Chondrocyte (in vitro differentiated cells): ENCODE measurements at regions not wholly inside any gene's neighbourhood (a gene's known extent, or its start where the extent isn't known, plus 50 kb on each side); places are given as distances from the start of the nearest gene placed in this dataset.

Experiments
- DNase-seq: peaks from one replicate; pipeline ENCODE4 v3.0.0; 2021; ENCODE audit warnings: mixed read lengths, low spot score
- H3K27ac Mint-ChIP-seq: one replicate; pipeline ENCODE4 v1.8.0; 2021; ENCODE audit warnings: mild to moderate bottlenecking, moderate library complexity, mixed read lengths; ENCODE audit not compliant: unreplicated experiment
- H3K27me3 Mint-ChIP-seq: 2 replicates; pipeline ENCODE4 v1.8.0; 2021; ENCODE audit warnings: low read depth, mixed read lengths
- H3K36me3 Mint-ChIP-seq: 2 replicates; pipeline ENCODE4 v1.8.0; 2021; ENCODE audit warnings: low read depth, mixed read lengths
- H3K4me1 Mint-ChIP-seq: 2 replicates; pipeline ENCODE4 v1.8.0; 2021; ENCODE audit warnings: low read depth, mild to moderate bottlenecking, mixed read lengths
- H3K4me3 Mint-ChIP-seq: one replicate; pipeline ENCODE4 v1.8.0; 2021; ENCODE audit warnings: mild to moderate bottlenecking, moderate library complexity, mixed read lengths; ENCODE audit not compliant: unreplicated experiment
- H3K9me3 Mint-ChIP-seq: 2 replicates; pipeline ENCODE4 v1.8.0; 2021; ENCODE audit warnings: low read depth, mixed read lengths
- CTCF ChIP-seq: fragments of 200-600 bp; sonication (generic); IDR thresholded peaks from 2 replicates; pipeline ENCODE4 v1.5.0; 2021; ENCODE audit warnings: antibody characterized with exemption, mild to moderate bottlenecking, moderate library complexity

- peaks cover 3% of the 10 kb centered on the region for H3K27me3 Mint-ChIP-seq
- peaks cover 3% of the 10 kb centered on the region for H3K9me3 Mint-ChIP-seq
- no peaks in the 10 kb centered on the region for H3K36me3 Mint-ChIP-seq
- no peak for TF ChIP-seq CTCF
- DNase-seq = no peak
- H3K4me1 Mint-ChIP-seq = no peaks in the 10 kb centered on the region
- no peak overlapping the region for H3K4me3 Mint-ChIP-seq
- H3K27ac Mint-ChIP-seq = no peak overlapping the region
Observed at GRCh38 chr17:55870044-55870443, 119.2 kb downstream of the PCTP start.

- Mint-ChIP-seq H3K9me3 (no peaks in the 10 kb centered on the region), H3K4me3 (no peak overlapping the region), H3K27ac (no peak overlapping the region), H3K4me1 (no peaks in the 10 kb centered on the region), H3K27me3 (peaks cover 7% of the 10 kb centered on the region), H3K36me3 (no peaks in the 10 kb centered on the region)
- TF ChIP-seq CTCF = no peak
- no peak for DNase-seq
Observed at GRCh38 chr17:55872374-55872773, 121.5 kb downstream of the PCTP start.

DNA sequence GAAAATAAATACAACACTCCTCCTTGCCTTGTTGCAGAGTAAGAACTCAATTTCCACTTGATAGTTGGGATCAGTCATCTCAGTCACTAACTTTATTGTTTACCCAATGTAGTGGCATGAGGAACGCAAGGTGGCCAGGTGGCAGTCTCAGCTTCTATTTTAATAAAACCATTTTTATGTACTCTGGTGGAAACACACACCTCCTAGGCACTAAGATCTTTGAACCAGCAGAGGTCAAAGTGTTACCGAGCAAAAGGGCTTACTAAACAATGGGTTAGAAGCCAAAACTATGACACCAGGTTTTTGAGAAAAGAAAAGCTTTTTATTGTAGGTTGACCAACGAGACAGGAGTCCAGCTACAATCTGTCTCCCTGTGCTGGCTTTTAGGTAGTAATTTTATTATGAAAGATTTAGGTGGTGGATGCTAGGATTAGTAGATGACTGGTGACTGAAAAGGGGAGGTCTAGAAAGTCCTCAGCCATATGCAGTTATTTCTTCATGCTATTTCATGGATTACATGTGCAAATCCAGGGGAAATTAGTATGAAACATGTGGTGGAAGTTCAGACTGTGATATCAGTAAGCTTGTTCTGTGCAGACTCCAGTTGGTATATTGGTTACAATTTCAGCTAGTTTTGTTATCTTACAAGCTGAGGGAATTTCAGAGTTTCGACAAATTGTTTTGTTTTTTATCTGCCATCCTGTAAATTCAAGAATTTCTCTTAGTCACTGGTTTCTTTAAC is 122.3 kb downstream of the PCTP start:
- DNase-seq = no peak
- H3K36me3 Mint-ChIP-seq = no peaks in the 10 kb centered on the region
- H3K9me3 Mint-ChIP-seq = no peaks in the 10 kb centered on the region

DNA sequence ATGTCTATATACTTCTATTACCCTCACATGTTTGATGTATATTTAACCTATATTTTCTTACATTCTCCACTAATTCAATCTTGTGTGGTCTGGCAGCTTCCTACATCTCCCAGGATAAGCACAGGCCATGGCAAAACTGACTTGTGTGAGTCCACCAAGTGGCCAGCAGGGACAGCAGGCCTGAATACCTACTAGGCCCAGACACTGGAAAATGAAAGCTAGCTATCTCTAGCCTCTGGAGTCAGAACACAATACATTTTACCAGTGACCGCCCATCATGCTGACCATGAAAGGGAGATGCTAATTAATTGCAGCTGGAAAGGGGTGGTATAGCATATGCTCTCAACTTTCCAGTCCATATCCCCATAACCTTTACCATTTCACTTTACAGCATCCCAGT is 132.3 kb downstream of the PCTP start:
- Mint-ChIP-seq H3K27ac (no peak overlapping the region), H3K4me1 (no peaks in the 10 kb centered on the region), H3K9me3 (no peaks in the 10 kb centered on the region), H3K4me3 (no peak overlapping the region), H3K36me3 (no peaks in the 10 kb centered on the region), H3K27me3 (no peaks in the 10 kb centered on the region)
- DNase-seq = no peak
- TF ChIP-seq CTCF = no peak

More for the DNA sequence above, 122.3 kb downstream of the PCTP start:
- no peak overlapping the region for H3K4me3 Mint-ChIP-seq
- no peaks in the 10 kb centered on the region for H3K4me1 Mint-ChIP-seq
- no peak overlapping the region for H3K27ac Mint-ChIP-seq
- TF ChIP-seq CTCF = no peak
- peaks cover 11% of the 10 kb centered on the region for H3K27me3 Mint-ChIP-seq

GRCh38 chr17:55887531-55887930 is 136.7 kb downstream of the PCTP start:
- no peak overlapping the region for H3K27ac Mint-ChIP-seq
- peaks cover 5% of the 10 kb centered on the region for H3K9me3 Mint-ChIP-seq
- no peak for TF ChIP-seq CTCF
- DNase-seq = no peak
- H3K4me1 Mint-ChIP-seq = no peaks in the 10 kb centered on the region
- no peaks in the 10 kb centered on the region for H3K27me3 Mint-ChIP-seq
- no peak overlapping the region for H3K4me3 Mint-ChIP-seq
- no peaks in the 10 kb centered on the region for H3K36me3 Mint-ChIP-seq
